HG02938 (cell line): ENCODE measurements at regions not wholly inside any gene's neighbourhood (a gene's known extent, or its start where the extent isn't known, plus 50 kb on each side); places are given as distances from the start of the nearest gene placed in this dataset.
"Not testable (repeated sequence)": the region's sequence is repeated elsewhere in the genome, so short reads cannot be mapped to it uniquely, and the experiment has no call there.

Experiments
- ATAC-seq: cut with Tn5 transposase; IDR thresholded peaks from one replicate; pipeline ENCODE4 v1.9.1; 2021; ENCODE audit warnings: mild to moderate bottlenecking, moderate library complexity; ENCODE audit not compliant: unreplicated experiment

- no peak for ATAC-seq
These were observed 412.9 kb downstream of the VGLL3 start for GRCh38 chr3:86578071-86578470.

DNA sequence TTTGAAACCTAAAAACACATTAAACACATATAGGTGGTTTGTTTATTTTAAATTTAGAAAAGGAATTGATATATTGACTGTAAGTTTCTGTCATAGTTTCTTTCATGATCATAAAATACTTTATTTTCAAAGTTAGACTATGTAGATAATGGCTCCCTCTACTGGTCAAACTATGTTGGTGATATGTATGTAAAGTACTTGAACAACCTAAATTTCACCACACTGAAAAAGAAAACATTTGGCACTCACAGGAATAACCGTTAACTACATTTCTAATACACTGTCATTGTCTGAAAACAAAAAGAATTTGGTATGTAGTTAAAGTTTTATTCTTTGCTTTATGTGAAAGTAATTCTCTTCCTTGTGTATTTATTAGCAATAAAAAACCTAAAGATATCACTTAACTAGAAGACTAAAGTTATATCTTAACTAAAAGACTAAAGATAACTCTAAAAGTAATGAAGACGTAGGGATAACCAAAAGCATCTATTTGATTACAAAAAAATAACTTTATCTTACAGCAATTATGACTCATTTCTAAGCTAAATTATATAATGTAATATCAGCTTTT, 427.5 kb downstream of the VGLL3 start:
- ATAC-seq = no peak

GRCh38 chr3:86562090-86562489, 428.9 kb downstream of the VGLL3 start:
- ATAC-seq = no peak

DNA sequence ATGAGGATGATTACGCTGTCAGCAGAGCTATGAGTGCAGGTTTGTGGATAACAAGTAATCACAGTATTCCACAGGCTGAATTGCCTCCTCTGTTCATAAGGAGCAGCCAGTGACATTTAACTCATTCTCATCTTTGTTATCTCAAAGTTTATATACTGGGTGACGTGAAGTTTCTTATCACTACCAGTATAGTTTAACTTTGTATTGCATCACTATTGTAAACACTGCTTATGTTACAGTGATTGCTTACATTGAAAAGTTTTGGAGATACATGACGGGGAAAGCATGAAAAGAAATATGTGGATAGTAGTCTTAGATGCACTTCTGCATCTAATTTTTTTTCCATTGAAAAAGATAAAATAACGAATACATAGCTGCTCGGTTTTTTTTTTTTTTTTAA, 429.7 kb downstream of the VGLL3 start:
- ATAC-seq = no peak

DNA sequence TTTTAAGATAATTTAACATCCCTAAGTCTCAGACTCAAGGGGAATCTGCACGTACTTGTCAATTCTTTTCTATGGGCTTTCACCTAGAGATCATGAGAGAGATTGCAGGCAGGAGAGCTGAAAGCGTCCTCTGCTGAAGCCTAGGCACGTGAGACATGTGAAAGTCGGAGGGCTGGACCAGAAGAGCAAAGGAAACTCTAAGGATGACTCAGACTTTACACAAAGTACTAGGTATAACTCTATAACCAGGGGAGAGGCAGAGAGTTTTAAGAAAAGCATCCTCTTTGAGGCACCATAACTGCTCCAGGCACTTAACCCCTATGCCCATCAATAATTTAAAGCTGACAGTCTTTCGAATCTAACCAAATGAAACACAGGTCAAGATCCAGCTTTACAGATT, 436.6 kb downstream of the VGLL3 start:
- no peak for ATAC-seq

DNA sequence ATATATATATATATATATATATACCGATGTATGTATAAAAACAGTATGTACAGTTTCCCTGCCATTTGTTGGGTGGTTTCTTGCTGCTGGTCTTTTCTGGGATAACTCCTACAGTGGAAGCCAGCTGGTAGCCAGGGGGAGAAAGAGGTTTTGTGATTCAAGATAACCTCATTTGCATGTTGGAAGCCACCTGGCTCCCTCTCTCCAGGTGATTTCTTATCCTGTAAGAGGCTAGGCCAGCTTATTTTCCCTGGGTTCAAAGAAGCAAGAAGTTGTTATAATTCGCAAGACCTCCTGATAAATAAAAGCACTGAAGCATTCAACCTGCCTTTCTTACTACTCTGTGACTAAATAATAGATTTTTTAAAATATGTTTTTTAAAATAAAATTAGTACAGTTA, 443.3 kb downstream of the VGLL3 start:
- no peak for ATAC-seq

DNA sequence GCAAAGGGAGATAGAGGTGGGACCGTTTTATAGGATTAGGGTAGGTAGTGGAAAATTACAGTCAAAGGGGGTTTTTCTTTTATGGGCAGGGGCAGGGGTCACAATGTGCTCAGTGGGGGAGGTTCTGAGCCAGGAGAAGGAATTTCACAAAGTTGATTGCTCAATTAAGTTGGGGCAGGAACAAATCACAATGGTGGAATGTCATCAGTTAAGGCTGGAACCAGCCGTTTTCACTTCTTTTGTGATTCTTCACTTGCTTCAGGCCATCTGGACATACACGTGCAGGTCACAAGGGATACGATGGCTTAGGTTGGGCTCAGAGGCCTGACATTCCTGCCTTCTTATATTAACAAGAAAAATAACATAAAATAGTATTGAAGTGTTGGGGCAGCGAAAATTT, 453.8 kb downstream of the VGLL3 start:
- ATAC-seq = no peak

- ATAC-seq = no peak
These were observed 471.1 kb downstream of the VGLL3 start for GRCh38 chr3:86519819-86520218.

- no peak for ATAC-seq
These were observed 509.3 kb downstream of the VGLL3 start for GRCh38 chr3:86481636-86482035.

GRCh38 chr3:86481031-86481430, 509.9 kb downstream of the VGLL3 start:
- ATAC-seq = no peak

GRCh38 chr3:86464180-86464579, 526.8 kb downstream of the VGLL3 start:
- ATAC-seq = no peak

DNA sequence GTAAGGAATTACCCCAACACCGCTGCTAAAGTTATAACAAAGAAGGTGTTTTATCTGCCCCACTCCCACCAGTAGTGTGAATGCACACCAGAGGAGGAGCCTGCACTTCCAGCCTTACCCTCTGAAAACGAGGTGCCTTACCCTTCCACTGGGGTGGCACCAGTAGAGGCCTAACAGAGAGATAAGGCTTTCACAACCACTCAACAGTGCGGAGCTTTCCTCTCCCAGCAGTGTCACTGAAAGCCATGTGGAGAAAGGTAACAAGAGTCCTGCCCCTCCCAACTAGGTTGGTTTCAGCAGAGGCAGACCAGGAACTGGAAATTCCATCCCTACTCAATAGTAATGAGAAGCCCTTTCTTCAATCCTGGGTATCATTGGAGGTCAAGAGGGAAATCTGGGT, 539.2 kb downstream of the VGLL3 start:
- ATAC-seq = no peak

DNA sequence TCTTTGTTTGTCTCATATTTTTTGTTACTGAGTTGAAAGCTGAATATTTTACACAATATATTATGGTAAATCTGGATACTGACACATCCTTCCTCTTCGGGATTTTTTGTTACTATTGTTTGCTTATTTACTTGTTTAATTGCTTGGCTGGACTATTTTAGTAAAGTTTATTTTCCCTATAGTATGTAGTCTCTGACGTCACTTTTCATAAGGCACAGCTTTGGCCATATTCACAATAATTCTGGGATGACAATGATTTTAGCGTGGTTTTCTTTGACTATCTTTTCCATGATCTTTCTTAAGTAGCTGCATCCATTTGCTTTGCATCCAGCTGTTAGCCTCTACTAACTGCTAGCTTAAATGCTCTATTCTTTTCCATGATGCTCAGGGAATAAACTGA, 552.4 kb downstream of the VGLL3 start:
- ATAC-seq = no peak

DNA sequence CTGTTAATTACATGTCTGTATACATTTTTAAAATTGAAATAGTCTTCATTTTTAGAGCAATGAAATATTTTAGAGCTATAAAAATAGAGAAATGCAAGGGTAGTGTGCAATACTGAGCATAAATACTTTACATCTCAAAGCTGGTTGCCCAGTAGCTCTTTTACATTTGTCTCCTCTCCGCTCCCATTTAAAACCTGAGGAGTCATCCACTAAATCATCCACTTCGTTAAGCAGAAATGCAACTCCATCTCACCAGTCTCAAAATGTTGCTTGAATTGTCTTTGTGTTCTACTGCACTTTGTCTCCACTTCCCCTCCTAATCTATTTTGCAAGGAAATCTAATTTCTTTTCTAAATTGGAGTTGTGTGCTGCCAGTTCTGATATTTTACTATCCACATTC, 563.6 kb downstream of the VGLL3 start:
- no peak for ATAC-seq

- no peak for ATAC-seq
These were observed 569.8 kb downstream of the VGLL3 start for GRCh38 chr3:86420990-86421739.

DNA sequence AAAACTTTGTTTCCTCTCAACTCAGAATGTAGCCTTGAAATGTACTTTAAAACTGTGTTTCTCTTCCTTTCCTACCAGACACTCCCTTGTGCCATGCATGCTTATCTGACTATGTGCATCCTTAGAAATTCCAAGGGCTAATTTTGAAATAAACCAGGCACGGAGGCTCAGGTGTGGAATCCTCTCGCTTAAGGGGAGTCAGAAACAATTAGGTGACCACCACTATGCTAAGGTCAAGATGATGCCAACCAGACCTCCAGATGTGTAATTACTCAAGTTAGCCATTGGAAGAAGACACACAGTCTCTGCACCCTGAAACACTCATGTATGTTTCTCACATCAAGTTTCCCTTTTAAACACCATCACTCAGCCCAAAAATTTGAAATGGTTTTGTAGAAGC, 572.1 kb downstream of the VGLL3 start:
- no peak for ATAC-seq

- no peak for ATAC-seq
These were observed 574.6 kb downstream of the VGLL3 start for GRCh38 chr3:86416334-86416733.

GRCh38 chr3:86413645-86414044, 577.3 kb downstream of the VGLL3 start:
- ATAC-seq = no peak

DNA sequence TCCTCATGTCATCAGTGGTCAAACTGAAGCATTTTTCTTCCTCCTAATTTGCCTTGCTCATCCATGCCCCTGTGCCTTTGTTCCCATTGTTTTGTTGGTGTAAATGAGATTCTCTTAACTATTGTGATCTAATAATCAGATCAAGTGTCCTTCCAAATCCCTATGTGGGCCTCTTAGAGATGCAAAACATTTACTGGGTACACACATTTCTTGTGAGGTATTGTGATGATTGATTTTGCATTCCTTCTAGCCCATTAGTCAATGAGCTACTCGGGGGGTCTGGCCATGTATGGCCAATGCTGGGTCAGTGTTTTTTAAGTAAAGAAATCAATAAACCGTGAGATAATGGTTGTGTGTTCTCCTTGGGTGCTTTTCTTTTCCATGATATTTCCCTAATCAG, 580.4 kb downstream of the VGLL3 start:
- ATAC-seq = no peak

DNA sequence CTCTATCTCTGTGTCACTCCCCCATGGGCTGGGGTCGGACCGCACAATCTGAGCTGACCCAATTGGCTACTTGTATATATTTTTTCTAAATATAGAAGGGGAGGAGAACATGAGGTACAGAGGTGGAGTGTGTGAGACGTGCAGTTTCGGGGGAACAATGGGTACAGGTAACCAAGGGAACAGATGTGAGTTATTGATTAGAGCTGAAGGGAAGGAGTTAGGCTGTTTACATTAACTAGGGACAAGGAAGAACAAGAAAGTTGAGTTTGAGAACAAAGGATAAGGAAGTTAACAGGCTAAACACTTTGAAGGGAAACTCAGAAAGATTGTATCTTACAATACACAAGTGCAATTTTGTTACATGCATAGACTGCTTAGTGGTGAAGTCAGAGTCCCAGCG, 601.2 kb downstream of the VGLL3 start:
- ATAC-seq = not testable (repeated sequence)

- no peak for ATAC-seq
These were observed 602.1 kb downstream of the VGLL3 start for GRCh38 chr3:86388820-86389219.

GRCh38 chr3:86382556-86382955, 608.4 kb downstream of the VGLL3 start:
- ATAC-seq = no peak

DNA sequence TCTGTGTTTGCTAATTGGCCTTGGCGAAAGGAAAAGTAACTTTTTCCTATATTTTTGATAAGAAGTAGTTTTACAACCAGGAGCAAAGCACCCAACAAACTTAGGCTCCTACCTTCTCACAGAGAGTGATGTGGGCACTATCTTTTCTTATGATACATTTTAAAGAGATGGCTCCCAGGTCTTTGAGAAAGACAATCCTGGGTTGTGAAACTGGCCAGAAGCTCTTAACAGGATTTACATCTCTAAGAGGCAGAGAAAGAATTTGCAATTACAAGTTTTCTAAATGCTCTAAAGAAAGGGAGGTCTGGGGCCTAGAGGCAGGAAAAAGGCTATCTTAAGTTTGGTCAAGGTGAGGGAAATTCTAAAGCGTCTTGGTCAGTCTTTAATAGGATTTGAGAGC, 609.7 kb downstream of the VGLL3 start:
- no peak for ATAC-seq
